OCI-LY3 (cell line): ENCODE measurements at regions not wholly inside any gene's neighbourhood (a gene's known extent, or its start where the extent isn't known, plus 50 kb on each side); places are given as distances from the start of the nearest gene placed in this dataset.
A peak's percentile ranks its signal among the peaks of the same experiment; 100 is the strongest.

Source experiments
- H2AFZ ChIP-seq: fragments of 200-600, 300-600 bp; shearing (Covaris generic); 2 replicates; pipeline ENCODE4 v1.6.0; 2014; ENCODE audit warnings: antibody characterized with exemption, low read depth, low read length
- H3K27ac ChIP-seq: fragments of 200-600, 300-600 bp; sonication (generic); 2 replicates; pipeline ENCODE4 v1.5.1; 2014; ENCODE audit warnings: mild to moderate bottlenecking, low read length, moderate library complexity, mixed read lengths
- H3K27me3 ChIP-seq: fragments of 200-600, 300-600 bp; sonication (generic); 2 replicates; pipeline ENCODE4 v1.6.1; 2014; ENCODE audit warnings: low read depth, low read length, mixed read lengths
- H3K36me3 ChIP-seq: fragments of 200-600, 300-600 bp; sonication (generic); replicated peaks from 2 replicates; pipeline ENCODE3; 2014; ENCODE audit warnings: low read depth, low read length, mixed read lengths
- H3K4me1 ChIP-seq: fragments of 300-600, 200-600 bp; sonication (generic); 2 replicates; pipeline ENCODE4 v1.6.1; 2014; ENCODE audit warnings: low read length, mixed read lengths
- H3K4me2 ChIP-seq: fragments of 200-600, 300-600 bp; sonication (generic); 2 replicates; pipeline ENCODE4 v1.6.1; 2014; ENCODE audit warnings: low read length, mixed read lengths
- H3K4me3 ChIP-seq: fragments of 300-600, 200-600 bp; sonication (generic); 2 replicates; pipeline ENCODE4 v1.5.1; 2014; ENCODE audit warnings: antibody characterized with exemption, mild to moderate bottlenecking, low read length, moderate library complexity
- H3K79me2 ChIP-seq: fragments of 300-600, 200-600 bp; shearing (Covaris generic); 2 replicates; pipeline ENCODE4 v1.6.1; 2014; ENCODE audit warnings: mild to moderate bottlenecking, low read length, mixed read lengths
- H3K9ac ChIP-seq: fragments of 300-600, 200-600 bp; shearing (Covaris generic); 2 replicates; pipeline ENCODE4 v1.6.0; 2014; ENCODE audit warnings: mild to moderate bottlenecking, low read length, moderate library complexity
- H3K9me3 ChIP-seq: fragments of 200-600, 300-600 bp; shearing (Covaris generic); 2 replicates; pipeline ENCODE4 v1.6.1; 2014; ENCODE audit warnings: low read length, mixed read lengths; ENCODE audit not compliant: insufficient read depth
- H4K20me1 ChIP-seq: fragments of 200-600, 300-600 bp; sonication (generic); 2 replicates; pipeline ENCODE4 v1.6.1; 2016; ENCODE audit warnings: low read length, mixed read lengths; ENCODE audit not compliant: insufficient read depth
- EZH2phosphoT487 ChIP-seq: fragments of 200-600 bp; shearing (Covaris generic); IDR thresholded peaks from 2 replicates; pipeline ENCODE4 v1.6.1; 2018; ENCODE audit warnings: antibody characterized with exemption, mixed run types, low read depth
- TF ChIP-seq, protein P1 (sequence below): fragments of 200-600, 300-600 bp; sonication (generic); IDR thresholded peaks from 2 replicates; pipeline ENCODE4 v1.5.1; 2014; ENCODE audit warnings: antibody characterized with exemption, low read length, low read depth

DNA sequence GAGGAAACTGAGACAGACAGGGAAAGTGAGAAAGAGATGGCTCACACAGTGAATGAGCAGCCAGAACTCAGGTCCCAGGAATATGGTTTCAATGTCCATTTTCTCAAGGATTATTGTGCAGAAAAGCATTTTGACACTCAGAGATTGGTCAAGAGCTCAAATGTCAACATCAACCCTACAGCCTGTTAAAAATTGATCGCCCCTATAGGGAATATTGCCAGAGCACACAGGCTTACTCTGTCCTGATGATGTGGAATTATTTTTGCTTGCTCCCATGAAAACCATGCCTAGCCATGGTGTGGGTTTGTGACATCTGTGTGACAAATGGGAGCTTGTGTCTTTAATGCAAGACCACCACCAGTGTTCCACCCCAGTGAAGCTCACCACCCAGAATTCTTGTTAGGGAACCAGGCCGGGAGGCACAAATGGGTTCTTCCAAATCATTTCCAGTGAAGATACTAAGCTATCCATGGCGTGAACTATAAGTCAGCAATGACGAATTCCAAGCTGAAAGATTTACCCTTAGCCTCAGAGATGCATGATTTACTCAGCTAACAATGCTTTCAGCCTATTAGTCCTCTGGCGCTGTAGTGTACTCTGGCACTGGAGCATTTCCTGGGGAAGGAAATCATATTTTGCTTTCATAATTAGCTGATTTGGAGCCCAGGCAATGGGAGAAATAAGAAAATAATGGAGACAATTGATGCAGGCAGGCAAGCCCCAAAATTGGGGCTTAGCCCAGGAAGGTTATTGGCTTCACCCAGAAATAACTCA lies 1188.2 kb upstream of the TMEM132C start:
- H3K4me1 ChIP-seq, result peaks cover 7% of the 10 kb centered on the region
- no peaks in the 10 kb centered on the region for H3K27me3 ChIP-seq
- no peak overlapping the region for H3K9ac ChIP-seq
- H4K20me1 ChIP-seq, result no peaks in the 10 kb centered on the region
- H3K4me3 ChIP-seq, result no peak overlapping the region
- no peaks in the 10 kb centered on the region for H3K9me3 ChIP-seq
- no peaks in the 10 kb centered on the region for H3K36me3 ChIP-seq
- H2AFZ ChIP-seq, result no peak overlapping the region
- H3K79me2 ChIP-seq, result no peaks in the 10 kb centered on the region
- TF ChIP-seq, protein P1, sequence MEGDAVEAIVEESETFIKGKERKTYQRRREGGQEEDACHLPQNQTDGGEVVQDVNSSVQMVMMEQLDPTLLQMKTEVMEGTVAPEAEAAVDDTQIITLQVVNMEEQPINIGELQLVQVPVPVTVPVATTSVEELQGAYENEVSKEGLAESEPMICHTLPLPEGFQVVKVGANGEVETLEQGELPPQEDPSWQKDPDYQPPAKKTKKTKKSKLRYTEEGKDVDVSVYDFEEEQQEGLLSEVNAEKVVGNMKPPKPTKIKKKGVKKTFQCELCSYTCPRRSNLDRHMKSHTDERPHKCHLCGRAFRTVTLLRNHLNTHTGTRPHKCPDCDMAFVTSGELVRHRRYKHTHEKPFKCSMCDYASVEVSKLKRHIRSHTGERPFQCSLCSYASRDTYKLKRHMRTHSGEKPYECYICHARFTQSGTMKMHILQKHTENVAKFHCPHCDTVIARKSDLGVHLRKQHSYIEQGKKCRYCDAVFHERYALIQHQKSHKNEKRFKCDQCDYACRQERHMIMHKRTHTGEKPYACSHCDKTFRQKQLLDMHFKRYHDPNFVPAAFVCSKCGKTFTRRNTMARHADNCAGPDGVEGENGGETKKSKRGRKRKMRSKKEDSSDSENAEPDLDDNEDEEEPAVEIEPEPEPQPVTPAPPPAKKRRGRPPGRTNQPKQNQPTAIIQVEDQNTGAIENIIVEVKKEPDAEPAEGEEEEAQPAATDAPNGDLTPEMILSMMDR, result no peak
- TF ChIP-seq EZH2phosphoT487, result no peak
- H3K4me2 ChIP-seq, result no peak overlapping the region
- H3K27ac ChIP-seq, result no peak overlapping the region

DNA sequence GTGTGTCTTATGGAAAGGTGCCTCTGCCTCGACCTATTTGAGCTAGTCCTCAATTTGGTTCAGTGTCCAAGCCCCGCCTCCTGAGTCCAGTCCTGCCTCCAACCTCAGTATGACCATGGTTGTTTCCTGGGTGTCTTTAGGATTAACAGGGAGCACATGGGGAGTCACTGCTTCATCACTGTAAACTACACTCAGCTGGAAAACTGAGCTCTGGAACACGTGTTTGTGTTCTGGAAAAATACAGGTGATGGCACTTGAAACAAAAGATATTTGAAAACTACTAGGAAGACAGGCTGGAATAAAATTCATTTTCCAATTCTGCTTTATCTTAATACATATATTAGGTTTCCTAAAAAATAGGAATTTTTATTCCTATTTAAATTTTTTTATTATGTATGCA lies 1187.3 kb upstream of the TMEM132C start:
- H3K4me3 ChIP-seq, result no peak overlapping the region
- H3K9me3 ChIP-seq, result no peaks in the 10 kb centered on the region
- TF ChIP-seq, protein P1, result no peak
- TF ChIP-seq EZH2phosphoT487, result no peak
- H3K27me3 ChIP-seq, result no peaks in the 10 kb centered on the region
- H3K79me2 ChIP-seq, result no peaks in the 10 kb centered on the region
- H3K36me3 ChIP-seq, result no peaks in the 10 kb centered on the region
- H2AFZ ChIP-seq, result no peak overlapping the region
- H4K20me1 ChIP-seq, result no peaks in the 10 kb centered on the region
- no peak overlapping the region for H3K9ac ChIP-seq
- no peak overlapping the region for H3K4me2 ChIP-seq
- H3K27ac ChIP-seq, result no peak overlapping the region
- H3K4me1 ChIP-seq, result peaks cover 9% of the 10 kb centered on the region

DNA sequence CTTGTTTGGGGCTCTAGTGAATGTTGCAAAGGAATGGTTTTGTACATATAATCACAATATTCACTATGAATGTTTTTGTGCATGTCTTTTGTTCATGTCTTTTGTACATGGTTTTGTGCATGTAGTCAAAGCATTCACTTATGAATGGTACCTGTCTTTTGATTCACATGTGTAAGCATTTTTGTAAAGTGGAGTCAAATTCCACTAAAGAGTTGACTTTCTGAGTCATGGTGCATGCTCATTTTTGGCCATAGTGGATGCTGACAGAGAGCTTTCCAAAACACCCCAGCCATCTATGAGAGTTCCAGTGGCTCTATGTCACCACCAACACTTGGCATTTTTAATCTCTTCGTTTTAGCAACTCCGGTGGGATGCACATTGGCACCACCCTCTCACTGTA lies 1185.9 kb upstream of the TMEM132C start:
- H3K4me1 ChIP-seq, result peaks cover 9% of the 10 kb centered on the region
- no peak for TF ChIP-seq EZH2phosphoT487
- TF ChIP-seq, protein P1, result no peak
- H3K36me3 ChIP-seq, result no peaks in the 10 kb centered on the region
- no peaks in the 10 kb centered on the region for H3K9me3 ChIP-seq
- H3K4me2 ChIP-seq, result no peak overlapping the region
- no peaks in the 10 kb centered on the region for H4K20me1 ChIP-seq
- no peaks in the 10 kb centered on the region for H3K27me3 ChIP-seq
- H3K27ac ChIP-seq, result no peak overlapping the region
- no peaks in the 10 kb centered on the region for H3K79me2 ChIP-seq
- no peak overlapping the region for H3K4me3 ChIP-seq
- H3K9ac ChIP-seq, result no peak overlapping the region
- no peak overlapping the region for H2AFZ ChIP-seq

DNA sequence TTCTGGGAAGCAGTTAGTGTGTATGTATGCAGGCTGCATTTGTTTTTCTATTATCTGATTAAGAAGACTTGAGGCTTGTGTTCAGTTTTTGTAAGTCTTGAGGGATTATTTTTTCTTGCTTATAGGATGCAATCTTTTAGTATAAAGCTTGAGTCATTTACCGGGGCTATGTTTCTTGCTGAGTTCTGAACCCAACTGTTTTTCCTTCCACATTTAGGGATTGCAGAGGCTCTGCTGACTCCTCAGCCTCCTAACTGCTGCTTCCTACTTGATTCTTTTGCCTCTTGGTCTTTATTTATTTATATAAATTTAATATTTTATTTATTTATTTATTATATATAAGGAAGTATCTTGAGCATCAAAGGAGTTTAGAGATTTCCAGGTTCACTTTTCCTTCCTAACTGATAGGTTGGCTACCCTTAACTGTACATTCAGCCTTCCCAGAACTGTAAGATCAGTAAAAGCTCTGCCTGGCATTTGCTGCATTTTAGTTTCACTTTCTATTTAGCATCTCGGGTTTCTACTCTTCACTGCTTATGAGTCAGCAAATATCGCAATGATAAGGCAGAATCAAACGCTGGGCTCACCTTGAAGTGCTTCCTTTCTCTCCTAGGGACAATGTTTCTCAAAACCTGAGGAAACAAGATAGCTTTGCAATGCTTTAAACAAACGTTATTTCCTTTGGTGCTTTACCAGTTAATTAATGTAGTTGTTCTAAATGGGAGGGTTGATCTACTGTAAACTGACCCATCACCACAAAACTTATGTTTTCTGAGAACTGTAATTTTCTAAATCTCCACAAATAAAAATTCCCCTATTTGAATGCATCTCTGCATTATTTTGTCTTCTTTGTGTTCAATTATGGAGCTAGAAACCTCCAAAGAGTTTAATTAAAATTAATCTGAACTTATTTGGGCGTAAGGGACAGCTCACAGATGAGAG lies 1183.7 kb upstream of the TMEM132C start:
- no peak for TF ChIP-seq EZH2phosphoT487
- TF ChIP-seq, protein P1, result no peak
- peak overlapping the region; percentile 95 for H2AFZ ChIP-seq
- H4K20me1 ChIP-seq, result no peaks in the 10 kb centered on the region
- H3K4me3 ChIP-seq, result peak overlapping the region; percentile 73
- peak overlapping the region; percentile 82 for H3K4me2 ChIP-seq
- no peaks in the 10 kb centered on the region for H3K79me2 ChIP-seq
- peaks cover 18% of the 10 kb centered on the region for H3K4me1 ChIP-seq
- peak overlapping the region; percentile 39 for H3K27ac ChIP-seq
- H3K9me3 ChIP-seq, result no peaks in the 10 kb centered on the region
- H3K9ac ChIP-seq, result peak overlapping the region; percentile 42
- no peaks in the 10 kb centered on the region for H3K27me3 ChIP-seq
- H3K36me3 ChIP-seq, result no peaks in the 10 kb centered on the region
